Breast epithelium (tissue), 4 donors: ENCODE measurements at regions not wholly inside any gene's neighbourhood (a gene's known extent, or its start where the extent isn't known, plus 50 kb on each side); places are given as distances from the start of the nearest gene placed in this dataset.

Source experiments
- DNase-seq, 2 donors: peaks; one replicate each; pipeline ENCODE4 v3.0.0-alpha.2; 2019; ENCODE audit warnings: low spot score in 2 of 2
- H3K27ac ChIP-seq, 2 donors: fragments of 200-600 bp; sonication (generic) in 1 of 2; one replicate each; pipeline ENCODE4 v1.5.1; 2016 to 2019; ENCODE audit warnings: mild to moderate bottlenecking in 1 of 2
- H3K27me3 ChIP-seq, 2 donors: fragments of 200-600 bp; sonication (generic) in 1 of 2; one replicate each; pipeline versions ENCODE4 v1.5.1 to v1.6.0; 2017 to 2019; ENCODE audit warnings: control low read depth in 1 of 2, mild to moderate bottlenecking in 1 of 2
- H3K36me3 ChIP-seq: fragments of 200-600 bp; one replicate; pipeline ENCODE4 v1.5.1; 2019
- H3K4me1 ChIP-seq, 2 donors: fragments of 200-600 bp; sonication (generic); one replicate each; pipeline ENCODE4 v1.5.1; 2016 to 2019; ENCODE audit warnings: control low read depth in 1 of 2
- H3K4me3 ChIP-seq, 3 donors: fragments of 200-600 bp; sonication (generic); 1 replicate in 2 of 3; 2 replicates in 1 of 3; pipeline ENCODE4 v1.5.1; 2016 to 2019; ENCODE audit warnings: mild to moderate bottlenecking in 3 of 3, moderate library complexity in 2 of 3
- H3K9me3 ChIP-seq, 2 donors: fragments of 200-600 bp; sonication (generic) in 1 of 2; one replicate each; pipeline ENCODE4 v1.5.1; 2016 to 2019; ENCODE audit warnings: control low read depth in 1 of 2
- CTCF ChIP-seq, 3 donors: fragments of 450-650 bp; IDR thresholded peaks; one replicate each; pipeline ENCODE4 v1.5.1; 2016 to 2017; ENCODE audit warnings: antibody characterized with exemption in 3 of 3, mild to moderate bottlenecking in 3 of 3, moderate library complexity in 3 of 3
- POLR2A ChIP-seq: fragments of 450-650 bp; IDR thresholded peaks from one replicate; pipeline ENCODE4 v1.6.1; 2016; ENCODE audit warnings: antibody characterized with exemption, mild to moderate bottlenecking, moderate library complexity
- POLR2AphosphoS5 ChIP-seq, 3 donors: sonication (generic); formaldehyde crosslinking; IDR thresholded peaks; one replicate each; pipeline ENCODE4 v1.6.1; 2017; ENCODE audit warnings: antibody characterized with exemption in 3 of 3
- intact Hi-C: fragments of 100-400 bp; cut with DNase I; formaldehyde crosslinking; loops from one replicate; pipeline ENCODE4 v1.15.1; 2023; ENCODE audit warnings: low total_unique reads

DNA sequence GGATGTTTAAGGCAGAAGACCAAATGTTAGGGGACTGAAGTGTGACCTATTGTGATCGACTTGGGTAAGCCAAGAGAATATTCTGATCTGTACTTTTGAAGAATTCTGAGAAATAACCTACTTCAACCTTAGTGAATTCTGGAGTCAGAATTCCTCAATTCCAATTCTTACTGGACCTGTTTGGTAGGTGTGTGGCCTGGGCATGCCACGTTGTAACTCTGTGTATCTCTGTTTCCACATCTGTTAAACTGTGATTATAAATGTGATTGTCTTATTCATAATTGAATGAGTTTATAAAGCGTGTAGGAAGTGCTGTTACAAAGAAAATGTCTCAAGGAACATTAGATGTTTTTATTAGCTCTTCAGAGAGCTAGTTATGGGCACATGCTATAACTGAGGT is 64.5 kb downstream of the TUSC1 start:
- no peaks in the 10 kb centered on the region for H3K9me3 ChIP-seq
- no peaks in the 10 kb centered on the region for H3K4me1 ChIP-seq
- no peaks in the 10 kb centered on the region for H3K36me3 ChIP-seq
- no peak overlapping the region for H3K27ac ChIP-seq
- TF ChIP-seq POLR2A = no peak
- no peak for TF ChIP-seq POLR2AphosphoS5 (IDR thresholded peaks at IDR 0.05)
- no peak for TF ChIP-seq CTCF (IDR thresholded peaks at IDR 0.05)
- intact Hi-C loops = no loop called here
- H3K27me3 ChIP-seq = no peaks in the 10 kb centered on the region
- H3K4me3 ChIP-seq = no peak overlapping the region
- DNase-seq = no peak

- Histone ChIP-seq H3K27ac (no peak overlapping the region), H3K4me1 (no peaks in the 10 kb centered on the region), H3K36me3 (no peaks in the 10 kb centered on the region), H3K27me3 (no peaks in the 10 kb centered on the region), H3K9me3 (no peaks in the 10 kb centered on the region), H3K4me3 (no peak overlapping the region)
- intact Hi-C loops = no loop called here
- DNase-seq = no peak
- TF ChIP-seq POLR2A = no peak
- TF ChIP-seq POLR2AphosphoS5 (IDR thresholded peaks at IDR 0.05) = no peak
- TF ChIP-seq CTCF (IDR thresholded peaks at IDR 0.05) = no peak
Observed at GRCh38 chr9:25603106-25603505, 75.1 kb downstream of the TUSC1 start.

DNA sequence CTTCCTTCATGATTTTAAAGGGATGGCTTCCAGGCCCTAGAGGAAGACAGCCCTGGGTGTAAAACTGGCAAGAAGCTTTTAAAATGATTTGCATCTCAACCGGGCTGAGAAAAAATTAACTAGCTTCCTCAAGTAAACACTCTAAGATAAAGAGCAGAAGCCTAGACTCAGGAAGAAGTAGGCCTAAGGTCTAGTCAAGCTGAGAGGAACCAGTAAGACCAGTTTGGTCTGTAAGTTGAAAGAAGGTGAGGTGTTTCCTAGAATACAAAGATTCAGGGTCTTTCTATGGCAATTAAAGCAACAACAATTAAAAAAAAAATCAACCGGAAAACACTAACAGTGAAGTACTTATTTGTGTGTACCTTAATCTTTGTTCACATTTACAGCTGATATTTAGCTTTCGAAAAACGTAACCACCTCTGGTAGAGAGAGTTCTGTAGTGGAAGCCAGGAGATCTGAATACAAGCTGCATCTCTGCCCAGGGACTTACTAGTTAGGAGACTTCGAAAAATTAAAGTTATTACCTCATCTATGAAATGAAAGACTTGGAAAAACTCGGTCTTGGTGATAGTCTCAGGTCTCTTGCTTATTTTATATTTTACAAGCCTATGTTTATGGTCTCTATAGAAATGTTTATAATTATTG is 75.7 kb downstream of the TUSC1 start:
- no peak for TF ChIP-seq POLR2AphosphoS5 (IDR thresholded peaks at IDR 0.05)
- no peak for TF ChIP-seq POLR2A
- TF ChIP-seq CTCF (IDR thresholded peaks at IDR 0.05) = no peak
- Histone ChIP-seq H3K27me3 (no peaks in the 10 kb centered on the region), H3K9me3 (no peaks in the 10 kb centered on the region), H3K4me3 (no peak overlapping the region), H3K4me1 (no peaks in the 10 kb centered on the region), H3K27ac (no peak overlapping the region), H3K36me3 (no peaks in the 10 kb centered on the region)
- DNase-seq = no peak
- intact Hi-C loops = no loop called here

GRCh38 chr9:25600501-25600900 is 77.7 kb downstream of the TUSC1 start:
- TF ChIP-seq CTCF (IDR thresholded peaks at IDR 0.05) = no peak
- TF ChIP-seq POLR2A = no peak
- no peak for TF ChIP-seq POLR2AphosphoS5 (IDR thresholded peaks at IDR 0.05)
- Histone ChIP-seq H3K4me1 (no peaks in the 10 kb centered on the region), H3K27me3 (no peaks in the 10 kb centered on the region), H3K36me3 (no peaks in the 10 kb centered on the region), H3K4me3 (no peak overlapping the region), H3K27ac (no peak overlapping the region), H3K9me3 (peaks cover 0 to 6% of the 10 kb centered on the region in 2 donors)
- intact Hi-C loops = no loop called here
- no peak for DNase-seq

- H3K4me1 ChIP-seq = no peaks in the 10 kb centered on the region
- H3K4me3 ChIP-seq = no peak overlapping the region
- TF ChIP-seq CTCF (IDR thresholded peaks at IDR 0.05) = no peak
- no peak for TF ChIP-seq POLR2AphosphoS5 (IDR thresholded peaks at IDR 0.05)
- no peak for TF ChIP-seq POLR2A
- H3K36me3 ChIP-seq = no peaks in the 10 kb centered on the region
- no peaks in the 10 kb centered on the region for H3K27me3 ChIP-seq
- intact Hi-C loops = no loop called here
- H3K27ac ChIP-seq = no peak overlapping the region
- H3K9me3 ChIP-seq = peaks cover 0 to 5% of the 10 kb centered on the region in 2 donors
- no peak for DNase-seq
Observed at GRCh38 chr9:25584611-25585010, 93.6 kb downstream of the TUSC1 start.
